Mucosa of rectum (tissue), 2 donors: ENCODE measurements at regions not wholly inside any gene's neighbourhood (a gene's known extent, or its start where the extent isn't known, plus 50 kb on each side); places are given as distances from the start of the nearest gene placed in this dataset.

ENCODE experiments used
- H3K27ac ChIP-seq, 2 donors: one replicate each; pipeline ENCODE4 v1.7.0; 2013; ENCODE audit warnings: inconsistent platforms in 2 of 2, low read depth in 2 of 2, low read length in 2 of 2
- H3K27me3 ChIP-seq, 2 donors: one replicate each; pipeline ENCODE4 v1.7.0; 2013; ENCODE audit warnings: low read length in 2 of 2; ENCODE audit not compliant: control insufficient read depth in 2 of 2, insufficient read depth in 2 of 2
- H3K36me3 ChIP-seq, 2 donors: one replicate each; pipeline ENCODE4 v1.7.0; 2013; ENCODE audit warnings: low read length in 2 of 2; ENCODE audit not compliant: control insufficient read depth in 2 of 2, insufficient read depth in 2 of 2
- H3K4me1 ChIP-seq, 2 donors: one replicate each; pipeline ENCODE4 v1.7.0; 2013; ENCODE audit warnings: low read length in 2 of 2, mild to moderate bottlenecking in 1 of 2; ENCODE audit not compliant: control insufficient read depth in 2 of 2, insufficient read depth in 2 of 2
- H3K4me3 ChIP-seq, 2 donors: one replicate each; pipeline ENCODE4 v1.7.0; 2013; ENCODE audit warnings: low read length in 2 of 2
- H3K9ac ChIP-seq, 2 donors: one replicate each; pipeline ENCODE4 v1.7.0; 2013; ENCODE audit warnings: low read length in 2 of 2, low read depth in 1 of 2, mild to moderate bottlenecking in 1 of 2
- H3K9me3 ChIP-seq, 2 donors: one replicate each; pipeline ENCODE4 v1.7.0; 2013; ENCODE audit warnings: low read length in 2 of 2; ENCODE audit not compliant: control insufficient read depth in 2 of 2
- donor health status: healthy.
- donor health status: Normal muscosa, but diverticular disease.

GRCh38 chr12:111076199-111076598, 155.8 kb upstream of the MYL2 start:
- H3K4me3 ChIP-seq = no peak overlapping the region
- H3K36me3 ChIP-seq = no peaks in the 10 kb centered on the region
- peaks cover 0 to 10% of the 10 kb centered on the region in 2 donors for H3K27me3 ChIP-seq

DNA sequence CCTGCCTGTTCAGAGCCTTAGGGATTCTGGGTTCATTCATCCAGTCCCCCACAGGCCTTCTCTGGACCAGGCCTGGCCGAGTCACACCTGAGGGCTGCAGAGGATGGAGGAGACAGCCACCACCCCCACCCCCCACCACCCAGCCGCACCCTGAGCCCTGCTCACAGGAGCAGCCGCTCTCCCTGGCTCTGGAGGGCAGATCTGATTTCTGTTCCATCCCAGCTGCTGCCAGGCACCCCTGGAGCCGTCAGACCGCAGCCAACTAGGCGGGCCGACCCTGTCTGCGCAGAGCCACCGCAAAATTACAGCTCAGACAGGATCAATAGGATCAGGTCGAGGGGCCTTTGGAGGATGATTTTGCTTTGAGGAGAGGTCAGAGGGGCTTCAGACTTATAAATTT, 154.6 kb upstream of the MYL2 start:
- peaks cover 0 to 10% of the 10 kb centered on the region in 2 donors for H3K27me3 ChIP-seq
- H3K9me3 ChIP-seq = no peaks in the 10 kb centered on the region
- H3K4me3 ChIP-seq = no peak overlapping the region
- no peaks in the 10 kb centered on the region for H3K4me1 ChIP-seq
- no peak overlapping the region for H3K9ac ChIP-seq
- no peak overlapping the region for H3K27ac ChIP-seq
- H3K36me3 ChIP-seq = no peaks in the 10 kb centered on the region

More at GRCh38 chr12:111076199-111076598, 155.8 kb upstream of the MYL2 start:
- Histone ChIP-seq H3K9me3 (no peaks in the 10 kb centered on the region), H3K4me1 (no peaks in the 10 kb centered on the region), H3K9ac (no peak overlapping the region), H3K27ac (no peak overlapping the region)

GRCh38 chr12:111074559-111074958, 154.2 kb upstream of the MYL2 start:
- Histone ChIP-seq H3K9me3 (no peaks in the 10 kb centered on the region), H3K9ac (no peak overlapping the region), H3K4me3 (no peak overlapping the region), H3K4me1 (no peaks in the 10 kb centered on the region), H3K27ac (no peak overlapping the region), H3K36me3 (no peaks in the 10 kb centered on the region), H3K27me3 (peaks cover 0 to 9% of the 10 kb centered on the region in 2 donors)

DNA sequence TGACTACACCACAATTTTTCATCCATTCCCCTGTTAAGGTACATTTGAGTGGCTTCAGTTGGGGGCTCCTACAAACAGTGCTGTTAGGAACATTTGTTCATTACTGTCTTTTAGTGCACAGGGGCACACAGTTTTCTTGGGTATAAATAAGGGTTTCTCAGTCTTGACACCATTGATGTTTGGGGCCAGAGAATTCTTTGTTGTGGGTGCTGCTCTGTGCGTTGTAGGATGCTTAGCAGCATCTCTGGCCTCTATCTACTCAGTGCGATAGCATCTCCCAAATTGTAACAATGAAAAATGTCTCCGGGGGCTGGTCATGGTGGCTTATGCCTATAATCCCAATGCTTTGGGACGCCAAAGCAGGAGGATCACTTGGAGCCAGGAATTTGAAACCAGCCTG, 153.0 kb upstream of the MYL2 start:
- Histone ChIP-seq H3K4me1 (no peaks in the 10 kb centered on the region), H3K9me3 (no peaks in the 10 kb centered on the region), H3K36me3 (no peaks in the 10 kb centered on the region), H3K27ac (no peak overlapping the region), H3K27me3 (peaks cover 0 to 2% of the 10 kb centered on the region in 2 donors), H3K4me3 (no peak overlapping the region), H3K9ac (no peak overlapping the region)

GRCh38 chr12:111072299-111072698, 151.9 kb upstream of the MYL2 start:
- Histone ChIP-seq H3K9ac (no peak overlapping the region), H3K27me3 (peaks cover 0 to 2% of the 10 kb centered on the region in 2 donors), H3K27ac (no peak overlapping the region), H3K4me1 (no peaks in the 10 kb centered on the region), H3K4me3 (no peak overlapping the region), H3K9me3 (no peaks in the 10 kb centered on the region), H3K36me3 (no peaks in the 10 kb centered on the region)

GRCh38 chr12:111069886-111070285, 149.5 kb upstream of the MYL2 start:
- H3K4me3 ChIP-seq = no peak overlapping the region
- no peaks in the 10 kb centered on the region for H3K36me3 ChIP-seq
- no peaks in the 10 kb centered on the region for H3K4me1 ChIP-seq
- no peak overlapping the region for H3K27ac ChIP-seq
- H3K9me3 ChIP-seq = no peaks in the 10 kb centered on the region
- H3K27me3 ChIP-seq = no peaks in the 10 kb centered on the region
- no peak overlapping the region for H3K9ac ChIP-seq

DNA sequence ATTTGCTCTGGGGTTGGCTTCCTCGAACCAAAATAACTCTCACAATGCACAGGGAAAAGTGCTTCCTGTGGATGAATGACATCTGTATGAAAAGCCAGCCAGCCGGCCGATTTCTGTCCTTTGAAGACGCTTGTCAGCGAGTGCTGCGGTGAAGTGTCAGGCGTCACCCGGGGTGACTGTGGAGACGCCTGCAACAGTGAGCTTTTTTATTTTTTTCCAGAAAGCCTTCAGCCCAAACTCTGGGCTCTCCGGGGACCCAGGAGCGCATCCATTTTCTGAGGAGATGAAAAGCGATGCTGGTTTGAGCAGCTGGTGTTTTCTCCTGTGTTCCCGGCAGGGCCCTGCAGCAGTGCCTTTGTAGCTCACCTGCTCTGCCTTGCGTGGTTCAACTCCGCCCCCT, 147.9 kb upstream of the MYL2 start:
- Histone ChIP-seq H3K4me1 (no peaks in the 10 kb centered on the region), H3K4me3 (no peak overlapping the region), H3K9me3 (no peaks in the 10 kb centered on the region)

DNA sequence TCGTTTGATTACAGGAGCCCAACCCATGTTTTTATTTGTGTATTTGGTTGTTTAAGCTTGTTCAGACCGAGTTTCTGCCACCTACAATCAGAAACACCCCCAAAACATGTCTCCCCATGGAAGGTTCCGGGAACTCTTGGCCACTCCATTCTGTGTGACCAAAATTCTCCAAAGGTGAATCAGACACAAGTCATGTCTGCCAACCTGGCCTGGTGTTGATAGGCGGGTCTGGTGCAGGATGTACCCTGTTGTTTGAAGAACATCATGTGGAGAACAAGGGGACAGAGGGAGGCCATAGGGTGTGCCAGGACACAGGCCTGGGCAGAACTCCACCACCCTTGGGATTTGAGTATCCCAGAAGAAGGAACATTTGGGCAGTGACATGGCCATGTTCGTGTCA, 147.1 kb upstream of the MYL2 start:
- Histone ChIP-seq H3K4me1 (no peaks in the 10 kb centered on the region), H3K9ac (no peak overlapping the region), H3K27ac (no peak overlapping the region), H3K4me3 (no peak overlapping the region), H3K27me3 (no peaks in the 10 kb centered on the region), H3K36me3 (no peaks in the 10 kb centered on the region), H3K9me3 (no peaks in the 10 kb centered on the region)

More for the DNA sequence above, 147.9 kb upstream of the MYL2 start:
- H3K27me3 ChIP-seq = no peaks in the 10 kb centered on the region
- H3K36me3 ChIP-seq = no peaks in the 10 kb centered on the region
- no peak overlapping the region for H3K9ac ChIP-seq
- no peak overlapping the region for H3K27ac ChIP-seq

DNA sequence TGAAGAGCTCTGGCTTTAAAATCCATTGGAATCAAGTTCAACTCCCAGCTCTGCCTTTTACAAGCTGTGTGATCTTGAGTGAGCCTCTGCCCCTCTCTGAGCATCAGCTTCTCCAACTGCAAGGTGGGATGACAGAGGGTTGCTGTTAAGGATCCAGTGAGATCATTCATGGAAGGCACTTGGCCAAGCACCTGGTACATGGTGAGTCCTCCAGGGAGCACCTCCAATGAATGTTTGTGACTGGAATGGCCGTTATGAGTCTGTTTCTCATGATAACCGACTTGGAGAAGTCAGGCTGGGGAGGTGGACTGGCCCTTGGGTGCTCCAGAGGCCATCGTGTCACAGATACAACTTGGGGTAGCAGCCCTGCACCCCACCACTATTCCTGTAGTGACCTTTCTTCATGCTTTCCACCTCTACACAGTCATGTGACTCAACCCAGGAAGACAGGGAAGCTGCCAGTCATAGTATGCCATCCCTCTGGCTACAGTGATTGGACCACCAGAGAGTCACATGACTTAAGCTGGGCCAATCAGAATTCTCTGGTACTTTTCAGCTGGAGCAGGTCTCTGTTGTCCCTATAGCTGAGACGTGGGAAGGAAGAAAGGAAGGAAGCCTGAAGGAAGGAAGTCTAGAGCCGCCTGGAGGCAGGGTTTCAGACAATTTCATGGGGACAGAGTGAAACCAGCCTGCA, 146.5 kb upstream of the MYL2 start:
- Histone ChIP-seq H3K9me3 (no peaks in the 10 kb centered on the region), H3K27me3 (no peaks in the 10 kb centered on the region), H3K9ac (no peak overlapping the region), H3K36me3 (no peaks in the 10 kb centered on the region), H3K27ac (no peak overlapping the region), H3K4me3 (no peak overlapping the region), H3K4me1 (no peaks in the 10 kb centered on the region)

GRCh38 chr12:111064982-111065381, 144.6 kb upstream of the MYL2 start:
- no peak overlapping the region for H3K9ac ChIP-seq
- H3K36me3 ChIP-seq = no peaks in the 10 kb centered on the region
- H3K27me3 ChIP-seq = no peaks in the 10 kb centered on the region
- no peaks in the 10 kb centered on the region for H3K4me1 ChIP-seq
- no peak overlapping the region for H3K4me3 ChIP-seq
- no peaks in the 10 kb centered on the region for H3K9me3 ChIP-seq
- H3K27ac ChIP-seq = no peak overlapping the region
